IMR-90 (cell line): ENCODE measurements at regions not wholly inside any gene's neighbourhood (a gene's known extent, or its start where the extent isn't known, plus 50 kb on each side); places are given as distances from the start of the nearest gene placed in this dataset.
A peak's percentile ranks its signal among the peaks of the same experiment; 100 is the strongest.

Experiments used
- ATAC-seq: fragments of 200-7000 bp; cut with Tn5 transposase; 2 replicates; pipeline ENCODE4 v1.9.1; 2020; ENCODE audit warnings: low read depth, mild to moderate bottlenecking, moderate library complexity
- BruUV-seq: library from RNA; stranded (reverse); fragments of 400-500 nt; replicated peaks from 2 replicates; lab custom pipeline; 2021; lab: Mats Ljungman, UMichigan
- CTCF ChIA-PET: fragments of 300-600 bp; formaldehyde crosslinking; extraction: SDS; loops from one replicate; lab custom pipeline; 2021; ENCODE audit warnings: antibody characterized with exemption; lab: Yijun Ruan, JAX
- POLR2A ChIA-PET: fragments of 300-600 bp; sonication (Branson Sonifier 250); formaldehyde crosslinking; loops from one replicate; lab custom pipeline; 2022; ENCODE audit warnings: antibody characterized with exemption; ENCODE audit not compliant: unreplicated experiment; lab: Charles Lee
- DNase-seq: peaks from one replicate; pipeline ENCODE4 v3.0.0; 2013
- H2AFZ ChIP-seq: replicated peaks from 2 replicates; pipeline ENCODE3; 2013; ENCODE audit warnings: low read length, mild to moderate bottlenecking; ENCODE audit not compliant: poor library complexity
- H2AK5ac ChIP-seq: 2 replicates; pipeline ENCODE4 v1.6.1; 2013; ENCODE audit warnings: low read depth, low read length, inconsistent platforms
- H2AK9ac ChIP-seq: replicated peaks from 2 replicates; pipeline ENCODE3; 2013; ENCODE audit warnings: mild to moderate bottlenecking, low read depth, low read length, moderate library complexity; ENCODE audit not compliant: poor library complexity
- H2BK120ac ChIP-seq: 2 replicates; pipeline ENCODE4 v1.6.1; 2013; ENCODE audit warnings: low read depth, low read length, inconsistent platforms
- H2BK15ac ChIP-seq: 3 replicates; pipeline ENCODE4 v1.6.1; 2013; ENCODE audit warnings: low read depth, low read length, inconsistent platforms
- H2BK20ac ChIP-seq: 2 replicates; pipeline ENCODE4 v1.6.1; 2013; ENCODE audit warnings: low read depth, mild to moderate bottlenecking, inconsistent platforms, low read length, moderate library complexity
- H2BK5ac ChIP-seq: 2 replicates; pipeline ENCODE4 v1.6.1; 2013; ENCODE audit warnings: mild to moderate bottlenecking, low read depth, low read length, inconsistent platforms; ENCODE audit not compliant: poor library complexity, severe bottlenecking
- H3K14ac ChIP-seq: replicated peaks from 2 replicates; pipeline ENCODE4 v1.6.1; 2013; ENCODE audit warnings: low read depth, low read length, inconsistent platforms
- H3K18ac ChIP-seq: 2 replicates; pipeline ENCODE4 v1.6.1; 2013; ENCODE audit warnings: low read depth, low read length, control low read depth
- H3K23ac ChIP-seq: 2 replicates; pipeline ENCODE4 v1.6.1; 2013; ENCODE audit warnings: low read depth, low read length, inconsistent platforms
- H3K27ac ChIP-seq: 2 replicates; pipeline ENCODE4 v1.5.1; 2013; ENCODE audit warnings: mild to moderate bottlenecking, control low read depth, low read length; ENCODE audit not compliant: insufficient read depth
- H3K27me3 ChIP-seq: 2 replicates; pipeline ENCODE4 v1.6.1; 2013; ENCODE audit warnings: low read length; ENCODE audit not compliant: control insufficient read depth, insufficient read depth
- H3K36me3 ChIP-seq: 2 replicates; pipeline ENCODE4 v1.6.1; 2013; ENCODE audit warnings: low read length, mixed read lengths; ENCODE audit not compliant: control insufficient read depth, insufficient read depth
- H3K4ac ChIP-seq: 2 replicates; pipeline ENCODE4 v1.6.1; 2013; ENCODE audit warnings: low read depth, low read length, inconsistent platforms
- H3K4me1 ChIP-seq: 2 replicates; pipeline ENCODE4 v1.6.1; 2013; ENCODE audit warnings: low read length, mixed read lengths; ENCODE audit not compliant: control insufficient read depth, insufficient read depth
- H3K4me2 ChIP-seq: 2 replicates; pipeline ENCODE4 v1.6.1; 2013; ENCODE audit warnings: low read depth, mild to moderate bottlenecking, control low read depth, low read length, moderate library complexity
- H3K4me3 ChIP-seq: 2 replicates; pipeline ENCODE4 v1.5.1; 2013; ENCODE audit warnings: low read depth, mild to moderate bottlenecking, control low read depth, low read length, moderate library complexity; ENCODE audit not compliant: insufficient read depth
- H3K56ac ChIP-seq: 2 replicates; pipeline ENCODE4 v1.6.1; 2013; ENCODE audit warnings: low read length, inconsistent platforms; ENCODE audit not compliant: insufficient read depth; ENCODE audit errors: extremely low read depth
- H3K79me1 ChIP-seq, 2 experiments: 2 replicates each; pipeline ENCODE4 v1.6.1; 2013; ENCODE audit warnings: low read length in 2 of 2, inconsistent platforms in 1 of 2, low read depth in 1 of 2
- H3K9ac ChIP-seq: 2 replicates; pipeline ENCODE4 v1.6.1; 2013; ENCODE audit warnings: low read depth, low read length, control low read depth
- H3K9me1 ChIP-seq: 2 replicates; pipeline ENCODE4 v1.6.1; 2013; ENCODE audit warnings: low read length, inconsistent platforms; ENCODE audit not compliant: insufficient read depth
- H3K9me3 ChIP-seq: 2 replicates; pipeline ENCODE4 v1.6.1; 2013; ENCODE audit warnings: low read length; ENCODE audit not compliant: control insufficient read depth, insufficient read depth
- H4K20me1 ChIP-seq: 2 replicates; pipeline ENCODE4 v1.6.1; 2013; ENCODE audit warnings: low read length, inconsistent platforms; ENCODE audit not compliant: insufficient read depth
- H4K5ac ChIP-seq: 2 replicates; pipeline ENCODE4 v1.6.1; 2013; ENCODE audit warnings: mild to moderate bottlenecking, low read depth, low read length, control low read depth
- H4K8ac ChIP-seq, 2 experiments: 2 replicates each; pipeline ENCODE4 v1.6.1; 2013; ENCODE audit warnings: low read depth in 2 of 2, low read length in 2 of 2, control low read depth in 1 of 2, inconsistent platforms in 1 of 2
- H4K91ac ChIP-seq: 2 replicates; pipeline ENCODE4 v1.6.1; 2013; ENCODE audit warnings: low read depth, low read length, inconsistent platforms; ENCODE audit not compliant: insufficient read depth
- CTCF ChIP-seq: conservative IDR thresholded peaks from 2 replicates; pipeline ENCODE4 v1.5.1; 2012; ENCODE audit warnings: mild to moderate bottlenecking, low read depth, low read length, improper control_type of control experiment
- ELK1 ChIP-seq: fragments of 150-350 bp; IDR thresholded peaks from 2 replicates; pipeline ENCODE4 v1.6.1; 2016; ENCODE audit warnings: low read depth, mild to moderate bottlenecking, low read length, moderate library complexity, borderline replicate concordance
- MAZ ChIP-seq: IDR thresholded peaks from 2 replicates; pipeline ENCODE4 v1.6.1; 2012; ENCODE audit warnings: low read depth, mild to moderate bottlenecking, low read length, improper control_type of control experiment, moderate library complexity, borderline replicate concordance
- RCOR1 ChIP-seq: IDR thresholded peaks from 2 replicates; pipeline ENCODE4 v1.6.1; 2012; ENCODE audit warnings: mild to moderate bottlenecking, low read length, improper control_type of control experiment; ENCODE audit not compliant: insufficient replicate concordance
- RFX5 ChIP-seq: IDR thresholded peaks from 2 replicates; pipeline ENCODE4 v1.8.0; 2012; ENCODE audit warnings: low read depth, mild to moderate bottlenecking, low read length, moderate library complexity
- whole genome bisulfite sequencing, 2 experiments: methylation state at CpG; one replicate each; pipeline versions ENCODE4 v1.1.5 to v1.1.7; 2013; ENCODE audit warnings: missing lambda C conversion rate in 2 of 2; ENCODE audit not compliant: insufficient read length in 1 of 2; ENCODE audit errors: extremely low coverage in 2 of 2; 5-methylcytosine and 5-hydroxymethylcytosine counted together
- dilution Hi-C: fragments of 300-500 bp; cut with HindIII; formaldehyde crosslinking; loops from one replicate; pipeline ENCODE4 v1.14.3; 2018; ENCODE audit warnings: low sequenced_read_pairs; ENCODE audit not compliant: unreplicated experiment
- in situ Hi-C: fragments of 300-500 bp; cut with MboI; formaldehyde crosslinking; loops from 3 replicates; pipeline ENCODE4 v1.14.3; 2019; ENCODE audit warnings: low sequenced_read_pairs, inconsistent platforms, mixed read lengths
- intact Hi-C: fragments of 100-400 bp; cut with micrococcal nuclease; formaldehyde crosslinking; loops from 2 replicates; pipeline ENCODE4 v1.10.0; 2022

DNA sequence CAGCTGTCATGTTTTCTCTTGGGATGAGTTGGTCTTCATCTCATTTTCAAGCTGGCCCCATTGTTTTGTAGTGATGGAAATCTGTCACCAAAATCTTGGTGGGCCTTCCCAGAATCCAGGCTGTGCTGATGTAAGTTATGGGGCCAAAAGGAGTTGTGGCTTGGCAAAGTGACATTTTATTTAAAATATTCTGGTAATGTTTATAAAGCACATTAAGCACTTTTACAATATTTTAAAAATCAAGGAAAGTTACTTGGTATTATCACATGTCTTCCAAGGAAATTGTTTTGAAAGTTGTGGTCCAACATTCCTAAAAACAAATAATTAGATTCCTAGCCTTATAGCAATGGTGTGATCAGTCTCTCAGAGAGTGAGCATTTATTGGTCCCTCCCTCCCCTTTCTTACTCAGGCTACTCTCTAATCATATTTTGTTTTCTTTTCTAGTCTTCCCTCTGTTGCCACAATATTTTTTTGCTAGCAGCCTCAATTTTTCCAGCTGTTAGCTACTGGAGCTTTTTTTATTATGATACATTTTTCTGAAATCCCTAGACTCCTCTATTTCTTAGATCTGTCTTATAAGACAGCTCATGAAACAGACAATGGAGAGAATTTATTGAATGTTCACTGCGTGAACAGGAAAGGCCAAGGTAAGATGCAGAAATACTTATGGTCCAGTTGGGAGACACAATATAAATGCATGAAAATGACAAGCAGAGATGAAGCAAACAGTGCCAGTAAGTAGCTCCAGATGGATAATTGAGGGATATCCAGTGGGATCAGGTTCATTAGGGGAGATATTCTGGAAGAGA lies 408.1 kb upstream of the ZNF608 start:
- 0 out of 2 replicates have a peak overlapping the region, but pooled peaks have one; percentile 6 for H2BK20ac ChIP-seq
- BruUV-seq = no TSS peak
- in situ Hi-C loops (no loop called here), intact Hi-C loops (no loop called here), dilution Hi-C loops (no loop called here)
- H3K36me3 ChIP-seq = no peaks in the 10 kb centered on the region
- H2AFZ ChIP-seq = no peak overlapping the region
- no peaks in the 10 kb centered on the region for H3K27me3 ChIP-seq
- no peaks in the 10 kb centered on the region for H4K20me1 ChIP-seq
- 29% methylated on average over 1 of the region's 1 CpG; no CpG with 5 or more reads in 1 of the 2 experiments for WGBS, 2 experiments
- no peak overlapping the region for H3K56ac ChIP-seq
- H4K91ac ChIP-seq = peak overlapping the region; percentile 12; the same call in 1 of the 2 replicates
- no peak overlapping the region for H3K4me2 ChIP-seq
- peak overlapping the region; percentile 38; the same call in 1 of the 2 replicates for H3K27ac ChIP-seq
- H2BK15ac ChIP-seq = no peak overlapping the region
- H3K9me1 ChIP-seq = no peaks in the 10 kb centered on the region; the same call in 1 of the 2 replicates
- H3K4me1 ChIP-seq = no peaks in the 10 kb centered on the region; the same call in 1 of the 2 replicates
- H3K9ac ChIP-seq = no peak overlapping the region
- no peak overlapping the region for H4K5ac ChIP-seq
- no peak overlapping the region for H2AK5ac ChIP-seq
- H2AK9ac ChIP-seq = no peak overlapping the region
- DNase-seq = peak; percentile 12
- peak overlapping the region; percentile 11; the same call in 1 of the 2 replicates for H3K23ac ChIP-seq
- CTCF ChIA-PET = no interaction called here
- ATAC-seq = peak; percentile 62
- no peak overlapping the region; the same call in 1 of the 2 replicates for H2BK120ac ChIP-seq
- H3K4ac ChIP-seq = no peak overlapping the region
- no peak overlapping the region for H4K8ac ChIP-seq
- H3K14ac ChIP-seq = 0 out of 2 replicates have a peak overlapping the region, but pooled peaks have one; percentile 52
- H3K18ac ChIP-seq = no peak overlapping the region
- POLR2A ChIA-PET = no interaction called here
- no peaks in the 10 kb centered on the region for H3K79me1 ChIP-seq
- no peak for TF ChIP-seq RFX5
- no peak for TF ChIP-seq MAZ
- TF ChIP-seq CTCF = no peak
- TF ChIP-seq ELK1 = no peak
- no peak for TF ChIP-seq RCOR1
- H2BK5ac ChIP-seq = no peak overlapping the region
- H3K4me3 ChIP-seq = no peak overlapping the region
- H3K9me3 ChIP-seq = no peaks in the 10 kb centered on the region
